ENCODE measurements at regions not wholly inside any gene's neighbourhood (a gene's known extent, or its start where the extent isn't known, plus 50 kb on each side); places are given as distances from the start of the nearest gene placed in this dataset.

- TF ChIP-seq CTCF (IDR thresholded peaks at IDR 0.05; ENCODE audit: borderline replicate concordance, insufficient read depth, low read depth, low read length), result no peak
- no peak overlapping the region for H3K4me3 ChIP-seq (ENCODE audit: low read depth, low read length)
These were observed 537.3 kb downstream of the MID1IP1 start for GRCh38 chrX:39338583-39338982.

- no peak overlapping the region for H3K4me3 ChIP-seq (ENCODE audit: low read depth, low read length)
- TF ChIP-seq CTCF (IDR thresholded peaks at IDR 0.05; ENCODE audit: borderline replicate concordance, insufficient read depth, low read depth, low read length), result no peak
These were observed 555.0 kb downstream of the MID1IP1 start for GRCh38 chrX:39356119-39356807.

GRCh38 chrX:39360101-39360500, 558.8 kb downstream of the MID1IP1 start:
- no peak for TF ChIP-seq CTCF (IDR thresholded peaks at IDR 0.05; ENCODE audit: borderline replicate concordance, insufficient read depth, low read depth, low read length)
- H3K4me3 ChIP-seq (ENCODE audit: low read depth, low read length), result no peak overlapping the region

GRCh38 chrX:39361736-39362135, 560.5 kb downstream of the MID1IP1 start:
- no peak for TF ChIP-seq CTCF (IDR thresholded peaks at IDR 0.05; ENCODE audit: borderline replicate concordance, insufficient read depth, low read depth, low read length)
- H3K4me3 ChIP-seq (ENCODE audit: low read depth, low read length), result no peak overlapping the region

- H3K4me3 ChIP-seq (ENCODE audit: low read depth, low read length), result no peak overlapping the region
- no peak for TF ChIP-seq CTCF (IDR thresholded peaks at IDR 0.05; ENCODE audit: borderline replicate concordance, insufficient read depth, low read depth, low read length)
These were observed 566.2 kb downstream of the MID1IP1 start for GRCh38 chrX:39367416-39367815.

- TF ChIP-seq CTCF (IDR thresholded peaks at IDR 0.05; ENCODE audit: borderline replicate concordance, insufficient read depth, low read depth, low read length), result no peak
These were observed 570.9 kb downstream of the MID1IP1 start for GRCh38 chrX:39372115-39372514.

GRCh38 chrX:39377157-39377556, 575.9 kb downstream of the MID1IP1 start:
- no peak for TF ChIP-seq CTCF (IDR thresholded peaks at IDR 0.05; ENCODE audit: borderline replicate concordance, insufficient read depth, low read depth, low read length)
- no peak overlapping the region for H3K4me3 ChIP-seq (ENCODE audit: low read depth, low read length)

More at GRCh38 chrX:39372115-39372514, 570.9 kb downstream of the MID1IP1 start:
- H3K4me3 ChIP-seq (ENCODE audit: low read depth, low read length), result no peak overlapping the region

Data from GM12875 (cell line).